RPMI8226 (cell line): ENCODE measurements at regions not wholly inside any gene's neighbourhood (a gene's known extent, or its start where the extent isn't known, plus 50 kb on each side); places are given as distances from the start of the nearest gene placed in this dataset.

Source experiments
- DNase-seq: peaks from one replicate; pipeline ENCODE4 v3.0.0-alpha.2; 2015

DNA sequence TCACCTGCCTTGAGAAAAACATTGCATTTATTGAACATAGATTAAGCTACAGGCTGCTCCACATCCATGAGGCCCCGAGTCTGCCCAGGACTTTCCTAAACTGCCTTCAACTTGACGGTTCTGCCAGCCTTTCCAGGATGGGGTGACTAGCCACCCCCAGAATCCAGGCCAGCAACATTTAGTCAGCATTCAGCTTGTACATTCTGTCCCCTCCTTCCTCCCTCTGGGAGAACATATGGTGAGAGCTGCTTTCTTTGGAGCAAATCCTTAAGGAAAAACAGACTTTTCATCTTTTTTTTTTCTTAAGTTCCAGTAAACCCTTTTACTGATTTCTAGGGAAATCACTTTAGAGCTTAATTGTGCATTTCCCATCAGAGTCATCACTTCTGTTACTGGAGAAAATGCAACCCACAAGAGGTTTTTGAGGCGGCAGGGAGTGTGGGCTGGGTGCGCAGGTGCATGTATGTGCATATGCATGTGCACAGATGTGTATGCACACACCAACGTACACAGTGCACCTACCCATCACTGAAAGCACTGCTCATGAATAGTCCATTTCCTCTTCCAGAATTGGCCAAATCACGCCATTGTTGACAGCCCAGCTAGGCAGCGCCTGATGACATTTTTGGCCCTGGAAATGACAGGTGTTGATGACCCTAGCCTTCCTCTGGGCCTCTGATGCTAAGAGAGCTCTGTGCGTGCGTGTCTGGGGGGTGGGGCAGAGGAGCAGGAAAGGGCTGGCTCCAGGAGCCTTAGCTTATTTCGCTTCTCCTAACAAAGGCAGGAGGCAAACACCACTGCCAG lies 145.6 kb downstream of the HSD17B3 start:
- peak; percentile 75 for DNase-seq

DNA sequence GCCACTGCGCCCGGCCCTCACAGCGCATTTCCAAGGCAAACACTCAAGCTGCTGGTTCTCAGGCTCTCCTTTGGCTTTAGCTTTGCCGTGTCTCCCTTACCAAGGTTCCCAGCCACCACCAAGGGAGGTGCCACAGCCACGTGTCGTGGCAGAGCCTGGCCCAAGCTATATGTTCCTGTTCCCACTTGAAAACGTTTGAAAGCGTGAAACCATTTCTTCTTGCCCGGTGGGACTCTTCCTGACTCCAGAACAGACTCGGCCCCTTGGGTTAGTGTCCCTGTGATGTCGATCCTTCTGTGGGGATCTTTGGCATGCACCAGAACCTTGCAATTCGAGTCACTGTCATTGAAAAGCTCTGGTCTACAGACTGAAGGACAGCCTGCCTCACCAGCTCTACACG lies 147.9 kb downstream of the HSD17B3 start:
- DNase-seq, result no peak

DNA sequence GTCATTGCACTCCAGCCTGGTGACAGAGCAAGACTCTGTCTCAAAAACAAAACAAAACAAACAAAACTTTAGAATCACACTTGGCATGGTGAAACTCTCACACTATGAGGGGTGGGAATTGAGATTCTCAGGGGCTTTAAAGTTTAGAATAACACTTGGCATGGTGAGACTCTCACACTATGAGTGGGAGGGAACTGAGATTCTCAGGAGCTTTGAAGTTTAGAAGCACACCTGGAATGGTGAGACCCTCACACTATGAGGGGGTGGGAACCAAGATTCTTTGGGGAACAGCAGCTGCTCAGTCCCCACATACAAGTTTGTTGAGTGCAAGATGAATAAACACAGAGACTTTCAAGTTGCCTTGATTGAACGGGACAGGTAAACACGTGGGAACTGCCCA lies 149.4 kb downstream of the HSD17B3 start:
- no peak for DNase-seq

- DNase-seq, result peak; percentile 75
Observed at GRCh38 chr9:96150324-96151227, 151.4 kb downstream of the HSD17B3 start.

GRCh38 chr9:96149533-96150280 lies 152.3 kb downstream of the HSD17B3 start:
- DNase-seq, result peak; percentile 27

DNA sequence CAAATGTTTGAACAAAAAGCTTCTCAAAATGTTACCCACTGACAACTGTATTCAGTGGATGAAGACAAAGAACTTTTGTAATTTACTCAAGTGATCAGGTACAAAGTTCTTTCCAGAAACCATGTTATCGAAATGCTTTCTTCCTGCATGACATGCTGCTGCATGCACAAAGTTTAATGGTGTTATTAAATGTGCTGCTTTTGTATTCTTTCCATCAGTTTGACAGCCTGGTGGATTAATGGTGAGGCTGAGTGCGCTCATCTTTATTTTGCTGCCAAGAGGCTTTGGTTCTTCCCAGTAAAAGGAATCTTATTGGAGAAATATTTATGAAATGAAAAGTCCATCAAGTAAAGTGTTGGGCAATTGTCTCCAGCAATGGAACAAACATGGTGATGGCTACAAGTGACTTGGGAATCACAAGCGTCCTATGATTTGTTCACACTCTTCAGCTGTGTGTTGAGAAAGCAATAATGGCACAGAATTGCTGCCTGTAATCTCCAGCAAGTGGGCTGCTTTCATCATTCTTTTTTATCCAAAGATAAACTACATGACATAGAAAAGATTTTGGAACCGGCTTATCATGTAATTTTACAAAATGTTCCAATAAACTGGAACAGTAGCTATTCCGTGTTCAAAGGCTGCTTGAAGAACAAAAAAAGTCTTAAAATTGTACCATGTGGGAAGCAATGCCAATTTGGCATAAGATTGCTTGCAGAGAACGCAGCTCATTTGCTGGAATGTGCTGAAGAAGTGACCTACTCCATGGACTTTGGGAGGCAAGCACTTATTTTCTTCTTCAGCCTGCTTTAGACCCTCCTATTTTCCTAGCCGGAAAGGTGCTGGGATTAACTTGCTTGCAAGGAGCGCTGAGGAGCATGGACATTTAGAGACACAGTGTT lies 153.1 kb downstream of the HSD17B3 start:
- no peak for DNase-seq

- DNase-seq, result peak; percentile 59
Observed at GRCh38 chr9:96147029-96147428, 154.9 kb downstream of the HSD17B3 start.

DNA sequence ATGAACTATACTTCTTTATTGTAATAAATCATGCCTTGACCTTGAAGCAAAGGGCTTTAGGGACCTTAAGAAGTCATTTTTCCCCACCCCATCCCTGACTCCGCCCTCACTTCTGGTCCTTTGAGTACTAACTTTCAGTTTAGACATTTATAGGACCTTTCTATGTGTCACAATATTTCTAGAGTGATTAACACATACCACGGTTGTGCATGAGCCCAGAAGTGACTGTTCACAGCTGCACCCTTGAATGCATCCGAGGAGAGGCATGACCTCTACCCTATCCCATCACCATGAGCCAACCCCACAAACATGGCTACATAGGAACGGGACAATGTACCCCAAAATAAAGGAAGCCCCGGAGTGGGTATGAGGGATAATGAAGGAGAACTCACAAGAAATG lies 160.3 kb downstream of the HSD17B3 start:
- no peak for DNase-seq

DNA sequence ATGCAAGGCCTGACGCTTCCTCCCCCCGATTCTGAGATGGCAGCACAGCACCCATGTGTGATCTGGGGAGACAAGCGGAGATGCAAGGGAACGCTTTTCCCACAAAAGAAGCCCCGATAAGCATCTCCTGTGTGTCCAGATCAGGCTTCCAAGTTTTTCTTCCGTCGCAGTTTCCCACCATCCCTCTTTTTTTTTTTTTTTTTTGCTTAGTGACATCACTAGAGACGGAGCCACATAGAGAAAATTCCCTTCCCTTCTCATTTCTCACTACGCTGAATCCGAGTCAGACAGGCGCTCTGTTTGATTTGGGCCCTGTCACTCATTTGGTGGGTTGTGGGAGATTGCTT lies 160.9 kb downstream of the HSD17B3 start:
- DNase-seq, result no peak

DNA sequence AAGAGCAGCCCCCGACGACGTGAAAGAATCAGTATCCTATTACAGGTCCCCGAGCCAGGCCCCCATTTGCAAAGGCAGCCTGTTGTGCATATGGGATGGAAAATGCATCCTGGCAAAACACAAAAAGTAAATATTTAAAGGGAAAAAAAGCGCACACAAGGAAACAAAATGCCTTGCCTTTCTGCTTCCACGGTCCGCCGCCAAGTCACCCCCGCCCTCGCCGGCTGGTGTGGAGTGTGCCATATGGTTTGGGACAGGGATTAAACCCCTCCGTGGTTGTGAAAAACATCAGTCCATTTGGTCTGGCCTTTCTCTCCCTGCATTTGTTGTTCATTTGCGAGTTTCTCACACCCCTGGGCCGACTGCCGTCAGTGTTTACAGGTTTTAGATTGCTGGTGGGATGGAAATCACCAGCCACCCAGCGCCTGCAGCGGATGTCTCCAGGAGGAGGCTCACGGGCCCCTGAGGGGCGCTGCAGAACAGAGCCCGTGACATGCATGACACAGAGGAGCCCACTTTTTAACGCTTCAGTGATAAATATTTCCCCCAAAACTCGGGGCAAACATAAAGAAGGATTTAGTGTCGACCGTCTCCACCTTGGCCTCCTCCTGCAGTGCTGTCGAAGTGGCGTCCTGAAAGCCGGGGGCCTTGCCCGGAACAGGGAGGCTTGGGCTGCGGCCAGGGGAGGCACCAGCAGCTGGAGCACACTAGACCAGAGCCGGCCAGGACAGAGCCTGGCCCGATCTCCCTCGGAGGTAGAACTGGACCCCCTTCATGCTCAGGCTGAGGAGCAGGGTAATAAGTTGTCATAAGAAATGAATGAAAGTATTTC lies 161.5 kb downstream of the HSD17B3 start:
- no peak for DNase-seq

DNA sequence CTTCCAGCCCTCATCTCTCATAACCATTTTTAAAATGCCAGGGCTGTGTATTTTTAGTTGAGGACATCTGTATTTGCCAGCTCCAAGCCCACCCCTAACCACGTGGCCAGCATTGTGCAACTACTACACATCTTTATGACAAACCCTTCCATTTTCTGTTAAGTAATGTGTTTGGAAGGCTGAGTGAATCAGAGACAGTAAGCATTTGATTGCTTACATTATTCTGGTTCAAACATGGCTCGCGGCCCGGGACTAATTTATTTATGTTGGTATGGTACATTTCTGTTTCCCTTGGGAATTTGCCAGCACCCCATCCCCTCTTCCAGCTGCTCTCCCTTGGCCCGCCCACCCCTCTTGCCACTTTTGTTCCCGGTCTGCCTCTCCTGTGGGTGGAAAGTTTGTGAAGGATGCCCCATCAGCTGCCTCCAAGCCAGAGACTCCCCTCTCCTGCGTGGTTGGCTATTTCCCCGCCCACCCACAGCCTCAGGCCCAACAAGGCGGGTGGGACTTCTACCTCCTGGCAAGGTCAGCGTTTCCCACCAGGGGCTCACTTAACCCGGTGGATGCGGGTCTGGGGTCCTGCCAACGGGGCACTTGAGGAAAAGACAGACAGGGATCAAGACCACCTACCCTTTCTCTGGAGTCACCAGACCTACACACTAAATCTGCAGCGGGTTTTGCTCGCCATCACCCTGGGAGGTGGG lies 162.2 kb downstream of the HSD17B3 start:
- no peak for DNase-seq

GRCh38 chr9:96138616-96139015 lies 163.4 kb downstream of the HSD17B3 start:
- no peak for DNase-seq

- no peak for DNase-seq
Observed at GRCh38 chr9:96137671-96138429, 164.1 kb downstream of the HSD17B3 start.

DNA sequence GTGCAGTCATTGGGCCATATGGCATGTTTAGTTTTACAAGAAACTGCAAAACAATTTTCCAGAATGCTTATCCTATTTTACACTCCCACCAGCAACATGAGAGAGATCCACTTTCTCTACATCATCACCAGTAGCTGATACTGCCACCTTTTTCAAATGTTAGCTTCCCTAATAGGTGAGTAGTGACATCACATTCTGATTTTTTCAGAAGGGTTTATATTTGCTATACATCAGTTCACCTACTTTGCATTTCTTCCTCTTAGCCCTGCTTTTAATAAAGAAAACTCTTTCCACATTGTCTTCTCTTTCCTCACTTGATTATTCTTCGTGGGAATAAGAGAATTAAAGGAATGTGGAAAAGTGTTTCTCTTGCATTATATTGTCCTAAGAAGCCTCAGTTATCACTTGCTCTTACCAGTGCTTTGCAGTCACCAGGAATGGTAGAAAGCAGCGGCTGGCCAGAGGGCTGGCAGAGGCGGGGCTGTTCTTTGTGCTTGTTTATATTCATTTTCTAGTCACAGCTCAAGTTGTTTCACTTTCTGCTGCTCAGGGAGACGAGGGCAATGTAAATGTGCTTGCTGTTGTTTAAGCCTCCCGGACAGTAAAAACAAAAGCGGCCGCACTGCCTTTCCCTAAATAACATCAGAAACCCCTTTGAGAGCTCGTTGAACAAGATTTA lies 164.8 kb downstream of the HSD17B3 start:
- DNase-seq, result peak; percentile 74

- peak; percentile 12 for DNase-seq
Observed at GRCh38 chr9:96135753-96136290, 166.2 kb downstream of the HSD17B3 start.

GRCh38 chr9:96135076-96135752 lies 166.8 kb downstream of the HSD17B3 start:
- DNase-seq, result no peak

- DNase-seq, result no peak
Observed at GRCh38 chr9:96133321-96134021, 168.5 kb downstream of the HSD17B3 start.

DNA sequence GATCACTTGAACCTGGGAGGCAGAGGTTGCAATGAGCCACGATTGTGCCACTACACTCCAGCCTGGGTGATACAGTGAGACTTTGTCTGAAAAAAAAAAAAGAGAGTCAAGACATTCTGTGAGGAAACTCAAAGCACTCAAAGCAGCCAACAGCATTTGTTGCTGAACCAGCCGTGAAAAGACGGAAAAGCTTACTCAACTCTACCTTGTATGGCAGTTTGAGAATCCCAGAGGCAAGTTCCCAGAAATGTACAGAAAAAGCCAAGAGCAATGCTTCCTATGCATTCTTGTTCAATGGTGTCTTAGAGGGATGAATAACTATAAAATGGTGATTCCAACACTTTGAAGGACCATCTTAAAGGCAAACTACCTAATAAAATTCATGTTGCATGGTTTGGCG lies 170.2 kb downstream of the HSD17B3 start:
- no peak for DNase-seq
